AG04450 (cell line): ENCODE measurements at regions not wholly inside any gene's neighbourhood (a gene's known extent, or its start where the extent isn't known, plus 50 kb on each side); places are given as distances from the start of the nearest gene placed in this dataset.

Experiments
- CTCF ChIA-PET: fragments of 300-600, 350-600 bp; formaldehyde crosslinking; extraction: SDS; loops from one replicate; lab custom pipeline; 2022; ENCODE audit warnings: antibody characterized with exemption, inconsistent platforms; lab: Charles Lee
- POLR2A ChIA-PET: fragments of 350-600 bp; formaldehyde crosslinking; extraction: SDS; loops from one replicate; lab custom pipeline; 2021; ENCODE audit warnings: antibody characterized with exemption, inconsistent platforms; lab: Yijun Ruan, JAX
- DNase-seq: peaks from one replicate; pipeline ENCODE4 v3.0.0-alpha.2; 2011; ENCODE audit warnings: low read depth, low spot score
- H3K27ac ChIP-seq: one replicate; pipeline ENCODE4 v1.5.1; 2012; ENCODE audit warnings: low read depth, low read length, control low read depth
- H3K27me3 ChIP-seq: one replicate; pipeline ENCODE4 v1.6.0; 2012; ENCODE audit warnings: low read length; ENCODE audit not compliant: control insufficient read depth, insufficient read depth
- H3K4me3 ChIP-seq: 2 replicates; pipeline ENCODE4 v1.5.1; 2011; ENCODE audit warnings: mild to moderate bottlenecking, low read depth, low read length, control low read depth
- H3K9me3 ChIP-seq: 2 replicates; pipeline ENCODE4 v1.5.1; 2012; ENCODE audit warnings: low read length; ENCODE audit not compliant: control insufficient read depth, insufficient read depth
- TF ChIP-seq, protein P1 (sequence below): IDR thresholded peaks from 2 replicates; pipeline ENCODE4 v1.5.1; 2011; ENCODE audit warnings: low read depth, low read length, control low read depth, inconsistent platforms

DNA sequence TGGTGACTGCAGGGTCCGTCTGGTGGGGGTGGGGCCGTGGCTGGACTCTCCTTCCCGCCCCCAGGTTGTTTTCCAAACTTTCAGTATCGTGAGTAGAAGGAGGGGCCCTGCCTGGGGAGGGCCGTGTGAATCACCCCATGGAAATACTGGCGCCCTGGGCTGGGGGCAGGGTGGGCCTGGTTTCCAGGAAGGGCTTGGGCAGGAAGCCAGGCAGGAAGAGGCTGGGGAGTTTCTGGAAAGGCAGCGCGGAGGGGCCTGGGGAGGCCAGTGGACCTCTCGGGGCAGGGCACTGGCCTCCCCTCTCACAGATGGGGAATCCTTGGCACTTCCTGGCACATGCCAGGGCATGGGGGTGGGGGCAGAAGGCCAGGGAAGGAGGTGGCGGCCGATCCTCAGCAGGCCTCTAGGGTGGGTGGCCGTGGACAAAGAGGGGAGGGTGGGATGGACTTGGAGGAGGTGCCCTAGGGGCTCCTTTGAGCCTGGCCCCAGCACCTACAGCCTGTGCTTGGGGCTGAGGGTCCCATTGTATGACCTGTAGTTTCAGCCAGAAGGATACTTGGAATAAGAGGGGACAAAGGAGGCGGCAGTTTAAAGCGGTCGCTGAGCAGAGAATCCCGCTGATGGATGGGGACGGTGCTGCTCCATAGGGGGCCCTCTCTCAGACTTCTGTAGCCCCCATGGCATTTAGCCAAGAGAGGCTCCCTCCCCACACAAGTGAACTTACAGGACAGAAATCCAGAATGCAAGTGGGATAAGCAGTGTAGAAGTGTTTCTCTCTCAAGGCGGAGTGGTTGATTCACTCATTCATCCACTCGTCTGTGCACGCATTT lies 56.5 kb upstream of the GATA2 start:
- TF ChIP-seq, protein P1, sequence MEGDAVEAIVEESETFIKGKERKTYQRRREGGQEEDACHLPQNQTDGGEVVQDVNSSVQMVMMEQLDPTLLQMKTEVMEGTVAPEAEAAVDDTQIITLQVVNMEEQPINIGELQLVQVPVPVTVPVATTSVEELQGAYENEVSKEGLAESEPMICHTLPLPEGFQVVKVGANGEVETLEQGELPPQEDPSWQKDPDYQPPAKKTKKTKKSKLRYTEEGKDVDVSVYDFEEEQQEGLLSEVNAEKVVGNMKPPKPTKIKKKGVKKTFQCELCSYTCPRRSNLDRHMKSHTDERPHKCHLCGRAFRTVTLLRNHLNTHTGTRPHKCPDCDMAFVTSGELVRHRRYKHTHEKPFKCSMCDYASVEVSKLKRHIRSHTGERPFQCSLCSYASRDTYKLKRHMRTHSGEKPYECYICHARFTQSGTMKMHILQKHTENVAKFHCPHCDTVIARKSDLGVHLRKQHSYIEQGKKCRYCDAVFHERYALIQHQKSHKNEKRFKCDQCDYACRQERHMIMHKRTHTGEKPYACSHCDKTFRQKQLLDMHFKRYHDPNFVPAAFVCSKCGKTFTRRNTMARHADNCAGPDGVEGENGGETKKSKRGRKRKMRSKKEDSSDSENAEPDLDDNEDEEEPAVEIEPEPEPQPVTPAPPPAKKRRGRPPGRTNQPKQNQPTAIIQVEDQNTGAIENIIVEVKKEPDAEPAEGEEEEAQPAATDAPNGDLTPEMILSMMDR = no peak
- Histone ChIP-seq H3K27ac (peak overlapping the region; percentile 70), H3K4me3 (no peak overlapping the region), H3K9me3 (peaks cover 3% of the 10 kb centered on the region; the same call in 1 of the 2 replicates), H3K27me3 (no peaks in the 10 kb centered on the region)
- ChIA-PET CTCF (no interaction called here), POLR2A (no interaction called here)
- DNase-seq = peak; percentile 36

DNA sequence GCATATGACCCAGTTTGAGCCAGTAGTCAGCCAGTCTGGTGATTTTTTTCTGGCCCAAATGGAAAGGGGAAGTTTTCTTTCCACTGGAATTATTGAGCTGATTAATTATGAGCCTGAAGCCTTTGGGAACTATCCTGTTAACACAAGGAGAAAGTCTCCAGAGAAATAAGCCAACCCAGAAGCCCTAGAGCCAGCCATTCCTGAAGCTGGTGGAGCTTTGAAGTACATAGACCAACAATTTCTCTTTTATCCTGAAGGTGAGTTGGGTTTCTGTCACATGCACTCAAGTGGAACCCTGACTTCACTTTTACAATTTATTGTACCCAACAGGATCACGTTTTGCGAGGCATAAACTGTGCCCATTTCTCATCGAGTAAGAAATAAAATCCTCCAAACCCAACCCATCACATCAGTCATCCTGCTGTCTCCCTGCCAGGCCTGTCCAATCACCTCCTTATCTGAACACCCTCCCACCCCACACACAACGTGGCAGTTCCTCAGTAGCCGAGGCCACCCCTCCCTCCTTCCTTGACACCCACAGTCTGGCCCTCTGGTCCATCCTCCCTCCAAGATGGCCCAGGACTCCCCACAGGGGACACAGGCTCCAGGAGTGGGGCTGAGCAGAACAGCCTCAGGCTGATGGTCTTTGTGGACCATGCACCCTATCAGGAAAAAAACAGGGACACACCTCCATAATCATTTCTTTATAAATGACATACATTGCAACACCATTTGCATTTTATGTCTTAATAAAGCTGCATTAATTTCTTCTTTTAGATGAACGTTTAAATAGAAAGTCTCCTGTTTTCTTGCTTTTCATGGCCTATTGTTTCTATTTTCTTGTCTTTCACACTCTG lies 55.7 kb upstream of the GATA2 start:
- ChIA-PET CTCF (no interaction called here), POLR2A (no interaction called here)
- Histone ChIP-seq H3K4me3 (no peak overlapping the region), H3K9me3 (peaks cover 3% of the 10 kb centered on the region; the same call in 1 of the 2 replicates), H3K27me3 (no peaks in the 10 kb centered on the region), H3K27ac (peak overlapping the region; percentile 58)
- TF ChIP-seq, protein P1 = no peak
- DNase-seq = no peak

DNA sequence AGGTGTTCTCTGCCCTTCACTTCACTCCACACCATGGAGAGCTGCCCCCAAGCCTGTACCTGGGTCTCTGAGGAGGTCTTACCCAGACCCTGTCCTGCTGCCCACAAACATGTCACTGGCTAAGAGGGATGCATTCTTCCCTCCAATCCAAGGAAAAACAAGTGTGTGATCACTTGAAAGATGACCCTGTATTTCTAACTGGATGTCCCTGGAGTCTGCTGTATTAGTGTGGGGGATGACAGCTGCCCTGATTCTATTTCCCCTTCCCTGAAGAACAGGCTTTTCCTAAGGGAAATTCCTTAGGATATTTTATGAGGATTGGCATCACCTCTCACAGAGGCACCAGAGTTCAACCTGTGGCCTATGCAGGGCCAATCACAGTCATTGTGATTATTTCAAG lies 55.0 kb upstream of the GATA2 start:
- peaks cover 3% of the 10 kb centered on the region; the same call in 1 of the 2 replicates for H3K9me3 ChIP-seq
- ChIA-PET POLR2A (no interaction called here), CTCF (no interaction called here)
- no peaks in the 10 kb centered on the region for H3K27me3 ChIP-seq
- TF ChIP-seq, protein P1 = no peak
- H3K4me3 ChIP-seq = no peak overlapping the region
- peak overlapping the region; percentile 39 for H3K27ac ChIP-seq
- no peak for DNase-seq

DNA sequence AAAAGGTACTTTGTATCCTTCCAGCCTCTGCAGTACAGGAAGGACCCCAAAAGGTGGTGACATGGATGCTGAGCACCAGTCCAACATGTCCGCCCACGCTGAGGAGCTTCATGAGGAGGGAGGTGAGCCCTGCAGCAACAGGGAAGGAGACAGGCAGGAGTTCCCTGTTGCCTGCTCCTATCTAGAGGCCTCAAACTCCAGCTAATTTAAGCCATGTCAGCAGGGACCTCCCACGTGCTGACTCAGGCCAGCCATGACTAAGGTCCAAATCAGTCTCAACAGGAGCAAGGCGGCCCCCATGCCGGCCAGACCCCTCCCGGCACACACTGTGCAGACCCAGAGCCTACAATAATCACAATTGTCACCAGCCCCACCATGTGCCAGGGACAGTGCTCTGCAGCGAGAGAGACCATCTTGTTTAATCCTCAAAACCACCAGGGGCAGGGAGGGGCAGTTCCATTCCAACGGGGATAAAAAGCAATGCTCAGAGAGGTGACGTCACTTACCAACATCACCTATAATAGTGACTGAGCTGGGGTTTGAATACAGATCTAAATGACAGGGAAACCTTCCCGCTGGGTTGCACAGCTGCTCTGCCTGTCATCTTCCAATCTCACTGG lies 54.5 kb upstream of the GATA2 start:
- peak overlapping the region; percentile 39 for H3K27ac ChIP-seq
- CTCF ChIA-PET = interaction anchor here (0.9 to 1.7 kb wide), 2 partner anchors 10 to 50 kb away, joined by 3 to 5 read pairs; no protein-coding TSS in a partner anchor
- peaks cover 3% of the 10 kb centered on the region; the same call in 1 of the 2 replicates for H3K9me3 ChIP-seq
- DNase-seq = no peak
- peaks cover 3% of the 10 kb centered on the region for H3K27me3 ChIP-seq
- TF ChIP-seq, protein P1 = no peak
- H3K4me3 ChIP-seq = no peak overlapping the region
- POLR2A ChIA-PET = no interaction called here
